ENCODE measurements at regions not wholly inside any gene's neighbourhood (a gene's known extent, or its start where the extent isn't known, plus 50 kb on each side); places are given as distances from the start of the nearest gene placed in this dataset.

DNA sequence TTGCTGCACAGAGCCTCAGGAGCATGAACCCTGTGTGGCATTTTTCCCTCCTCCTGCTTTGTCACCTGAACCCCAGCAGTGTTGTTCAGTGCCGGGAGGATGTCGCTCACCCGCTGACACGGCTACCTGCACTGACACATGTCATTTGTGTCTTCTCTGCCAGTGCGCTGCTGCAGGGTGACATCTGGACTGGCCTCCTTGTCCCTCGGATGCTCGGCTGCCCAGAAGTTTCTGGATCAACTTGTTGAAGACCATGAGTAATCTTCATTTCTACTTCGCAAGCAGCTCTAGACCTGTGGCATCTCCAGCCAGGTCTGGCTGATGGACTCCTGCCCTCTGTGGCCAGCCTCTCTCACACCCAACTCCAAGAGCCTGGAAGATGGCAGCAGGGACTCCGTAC lies 311.1 kb upstream of the C2CD4B start:
- DNase-seq, result no peak

GRCh38 chr15:62477929-62478328 lies 312.8 kb upstream of the C2CD4B start:
- no peak for DNase-seq

- no peak for DNase-seq
Measured at GRCh38 chr15:62482785-62483429, 317.8 kb upstream of the C2CD4B start.

- no peak for DNase-seq
Measured at GRCh38 chr15:62483814-62484213, 318.7 kb upstream of the C2CD4B start.

DNA sequence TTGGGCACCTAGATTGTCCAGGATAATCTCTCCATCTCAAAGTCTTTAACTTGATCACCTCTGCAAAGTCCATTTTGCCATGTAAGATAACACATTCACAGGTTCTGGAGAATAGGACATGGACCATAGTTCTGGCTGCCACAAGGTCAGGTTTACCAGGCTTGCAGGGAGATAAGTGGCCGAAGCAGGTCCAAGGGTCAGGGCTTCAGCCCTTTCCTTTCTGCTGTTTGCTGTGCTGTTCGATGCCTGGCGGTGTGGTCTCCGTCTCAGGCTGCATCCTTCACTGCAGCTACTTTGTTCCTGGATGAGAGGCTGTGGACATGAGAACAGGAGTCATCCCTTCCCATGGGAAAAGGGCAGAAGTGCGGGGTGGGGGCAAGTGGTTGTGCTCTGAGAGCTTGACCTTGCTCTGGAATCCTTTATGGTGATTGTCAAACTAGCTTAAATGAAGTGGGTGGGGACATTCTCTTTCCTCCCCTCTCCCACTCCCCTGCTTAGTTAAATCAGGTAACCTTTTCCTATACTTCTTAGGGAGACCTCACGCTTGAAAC lies 320.2 kb upstream of the C2CD4B start:
- no peak for DNase-seq

DNA sequence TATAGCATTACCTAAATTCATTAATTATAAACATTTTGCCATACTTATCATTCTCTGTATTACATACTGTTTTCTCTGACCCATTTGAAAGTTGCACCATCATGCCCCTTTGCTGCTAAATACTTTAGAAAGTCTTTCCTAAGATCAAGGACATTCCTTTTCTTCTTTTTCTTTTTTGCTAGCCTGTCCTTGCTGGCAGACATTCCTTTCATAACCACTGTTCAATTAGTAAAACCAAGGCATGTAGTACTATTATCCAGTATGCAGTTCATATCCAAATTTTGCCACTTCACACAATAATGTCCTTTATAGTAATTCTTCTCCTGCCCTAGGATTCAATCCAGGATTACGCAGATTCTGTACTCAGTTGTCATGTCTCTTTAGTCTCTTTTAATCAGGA lies 321.0 kb upstream of the C2CD4B start:
- no peak for DNase-seq

GRCh38 chr15:62488387-62488786 lies 323.3 kb upstream of the C2CD4B start:
- no peak for DNase-seq

GRCh38 chr15:62491642-62492041 lies 326.6 kb upstream of the C2CD4B start:
- no peak for DNase-seq

DNA sequence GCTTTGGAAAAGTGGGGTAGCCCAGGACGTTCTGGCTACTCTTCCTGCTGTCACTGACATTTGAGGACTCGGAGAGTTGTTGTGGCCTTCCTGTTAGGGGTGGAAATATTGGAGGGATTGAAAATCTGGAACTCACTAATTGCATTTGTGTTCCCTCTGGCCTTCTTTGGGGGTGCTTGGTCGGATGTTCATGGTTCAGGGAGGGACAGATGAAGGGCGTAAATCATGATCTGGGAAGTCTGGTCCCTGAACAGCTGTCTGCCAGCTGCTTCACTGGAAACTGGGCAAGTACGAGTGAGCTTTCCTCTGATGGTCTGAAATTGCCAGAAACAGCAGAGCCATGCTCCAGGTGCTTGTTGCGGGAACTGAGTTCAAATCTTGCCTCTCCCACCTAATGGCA lies 327.8 kb upstream of the C2CD4B start:
- DNase-seq, result no peak

DNA sequence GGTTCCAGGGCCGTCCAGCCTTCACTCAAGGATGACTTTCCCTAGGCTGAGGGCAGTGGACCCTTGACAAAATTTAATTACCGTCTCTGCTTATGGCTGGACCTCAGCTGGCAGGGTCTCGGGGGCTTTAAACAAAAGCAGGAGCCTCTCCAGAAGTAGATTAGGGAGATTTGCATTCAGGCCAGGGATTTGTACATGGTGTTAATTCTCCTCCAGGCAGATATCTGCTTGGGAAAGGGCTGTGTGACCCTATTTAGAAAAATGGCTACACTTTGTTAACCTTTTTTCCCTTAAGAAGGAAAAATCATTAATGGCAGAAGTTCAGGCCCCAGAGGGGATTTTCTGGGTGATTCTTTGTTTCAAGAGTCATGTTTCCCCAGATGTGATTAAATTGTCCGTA lies 329.1 kb upstream of the C2CD4B start:
- no peak for DNase-seq

DNA sequence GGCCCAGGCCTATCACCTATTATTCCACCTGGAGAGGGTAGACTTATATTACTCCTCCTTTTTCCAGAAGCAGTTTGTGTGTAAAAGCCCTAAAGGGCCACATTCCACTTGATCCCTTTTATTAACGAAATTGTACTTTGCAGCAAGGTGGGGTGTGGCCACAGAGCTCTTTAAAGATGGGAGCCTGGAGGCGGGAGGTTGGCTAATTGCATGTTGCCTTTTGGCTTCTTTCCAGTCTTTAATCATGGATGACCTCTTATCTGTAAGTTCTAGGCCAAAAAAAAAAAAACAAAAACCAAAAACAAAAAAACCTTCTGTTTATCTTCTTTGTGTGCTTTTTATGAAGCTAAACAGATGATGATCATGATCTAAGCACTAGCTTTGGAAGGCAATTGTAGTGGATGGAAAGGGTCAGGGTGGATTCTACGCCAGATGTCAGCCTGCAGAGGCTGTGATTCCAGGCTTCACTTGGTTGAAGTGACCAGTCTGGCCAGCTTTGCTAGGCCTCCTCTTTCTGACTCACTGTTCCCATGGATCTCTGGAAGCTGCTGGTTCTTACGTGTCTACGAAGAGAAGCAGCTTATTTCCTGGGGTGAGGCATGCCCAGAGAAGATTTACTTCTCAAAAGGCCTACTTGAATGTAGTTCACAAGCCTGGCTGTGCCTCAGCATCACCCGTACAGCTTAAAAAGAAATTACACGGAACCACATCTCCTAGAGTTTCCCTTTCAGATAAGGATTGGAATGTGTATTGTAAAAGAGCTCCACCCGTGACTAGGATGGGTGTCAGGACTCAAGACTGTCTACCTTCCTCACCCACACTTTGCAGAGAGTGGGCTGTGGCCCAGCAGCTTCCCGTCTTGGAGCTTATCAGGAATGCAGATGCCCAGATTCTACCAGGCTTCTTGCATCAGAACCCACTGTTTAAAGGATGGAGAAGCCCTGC lies 330.9 kb upstream of the C2CD4B start:
- DNase-seq, result no peak

GRCh38 chr15:62497356-62497755 lies 332.3 kb upstream of the C2CD4B start:
- no peak for DNase-seq

- no peak for DNase-seq
Measured at GRCh38 chr15:62498278-62498677, 333.2 kb upstream of the C2CD4B start.

GRCh38 chr15:62498712-62499111 lies 333.6 kb upstream of the C2CD4B start:
- DNase-seq, result no peak

DNA sequence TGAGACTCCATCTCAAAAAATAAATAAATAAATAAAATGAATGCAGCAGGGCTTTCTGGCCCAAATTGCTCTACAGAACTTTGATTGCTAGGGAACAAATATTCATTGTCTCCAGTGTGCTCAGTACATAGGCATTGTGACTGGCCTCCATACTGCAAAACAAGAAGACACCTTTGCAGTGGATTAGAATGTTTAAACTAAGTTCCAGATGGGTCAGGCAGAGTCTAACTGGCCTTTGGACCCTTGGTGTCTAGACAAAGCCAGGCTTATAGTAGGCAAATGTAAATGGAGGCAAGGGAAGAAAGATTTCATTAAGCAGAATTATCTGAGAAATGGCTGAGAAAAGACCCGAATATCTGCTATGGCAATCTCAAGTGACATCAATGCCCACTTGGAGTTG lies 335.2 kb upstream of the C2CD4B start:
- no peak for DNase-seq

- no peak for DNase-seq
Measured at GRCh38 chr15:62502451-62502850, 337.4 kb upstream of the C2CD4B start.

- DNase-seq, result no peak
Measured at GRCh38 chr15:62503451-62503850, 338.4 kb upstream of the C2CD4B start.

- no peak for DNase-seq
Measured at GRCh38 chr15:62505762-62506161, 340.7 kb upstream of the C2CD4B start.

DNA sequence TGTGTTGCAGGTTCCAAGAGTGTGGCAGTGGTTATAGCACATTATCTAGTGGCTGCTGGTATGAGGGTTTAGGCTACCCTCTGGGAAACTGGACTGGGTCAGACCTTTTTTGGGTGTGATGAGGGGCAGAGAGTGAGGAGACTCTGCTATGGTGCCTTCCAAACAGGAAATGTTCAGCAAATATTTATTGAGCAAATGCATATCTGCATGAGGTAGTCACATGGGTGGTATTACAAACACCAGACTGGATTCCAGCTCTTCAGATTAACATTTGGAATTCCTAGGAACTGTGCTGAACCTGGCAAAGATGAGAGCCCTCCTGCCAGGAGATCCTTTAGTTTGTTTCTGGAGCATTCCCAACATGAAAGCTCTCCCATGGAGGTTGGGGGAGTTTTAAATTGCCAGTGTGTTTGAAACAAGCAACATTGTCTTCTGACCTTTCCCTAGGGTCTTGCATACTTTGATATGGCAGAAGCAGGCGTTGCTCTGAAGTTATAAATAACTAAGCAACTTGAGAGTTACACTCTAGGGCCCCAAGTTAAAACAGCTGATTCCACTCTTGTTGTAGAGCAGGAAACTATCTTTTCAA lies 341.2 kb upstream of the C2CD4B start:
- no peak for DNase-seq

DNA sequence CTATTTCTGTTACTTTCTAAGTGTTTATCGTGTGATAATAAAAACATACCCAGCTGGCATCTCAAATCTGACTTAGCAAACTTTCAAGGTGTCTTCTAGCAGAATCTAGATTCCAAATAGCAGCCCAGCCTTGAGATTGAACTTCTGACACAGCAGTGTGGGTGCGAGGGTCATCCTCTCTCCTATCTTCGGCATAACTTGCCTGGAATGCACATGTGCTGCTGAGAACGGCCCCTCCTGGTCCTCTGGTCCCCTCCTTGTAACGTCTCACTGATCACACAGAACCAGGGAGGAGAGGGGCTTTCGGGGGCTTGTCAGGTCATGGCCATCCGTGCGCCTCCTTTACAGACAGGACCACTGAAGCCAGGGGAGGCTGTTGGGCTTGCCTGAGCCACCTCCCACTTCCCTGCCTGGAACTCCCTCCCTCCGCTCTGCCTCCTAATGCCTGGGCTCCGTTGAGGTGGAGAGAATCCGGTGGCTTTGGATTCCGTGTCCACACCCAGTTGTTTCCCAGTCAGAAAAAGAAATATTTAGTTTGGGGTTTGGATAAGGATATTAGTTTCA lies 344.4 kb upstream of the C2CD4B start:
- no peak for DNase-seq

GRCh38 chr15:62510791-62511190 lies 345.7 kb upstream of the C2CD4B start:
- DNase-seq, result no peak

DNA sequence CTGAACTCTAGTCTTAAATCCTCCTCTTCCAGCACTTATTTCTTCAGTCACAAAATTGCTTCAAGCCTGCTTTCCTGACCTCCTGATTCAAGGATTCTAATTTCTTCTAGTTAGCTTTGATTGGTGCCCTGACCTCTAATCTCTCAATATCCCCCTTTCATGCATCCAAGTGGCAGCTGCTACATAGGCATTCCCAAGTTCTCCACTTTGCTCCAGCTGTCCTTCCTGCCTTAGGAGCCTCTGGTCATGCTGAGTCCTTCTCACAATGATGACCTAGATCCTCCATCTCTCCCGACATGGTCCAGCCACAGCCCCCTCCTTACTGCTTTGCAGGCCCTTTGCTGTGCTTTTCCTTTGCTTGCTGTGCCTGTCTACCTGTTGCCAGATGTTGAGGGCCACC lies 347.8 kb upstream of the C2CD4B start:
- DNase-seq, result no peak

DNA sequence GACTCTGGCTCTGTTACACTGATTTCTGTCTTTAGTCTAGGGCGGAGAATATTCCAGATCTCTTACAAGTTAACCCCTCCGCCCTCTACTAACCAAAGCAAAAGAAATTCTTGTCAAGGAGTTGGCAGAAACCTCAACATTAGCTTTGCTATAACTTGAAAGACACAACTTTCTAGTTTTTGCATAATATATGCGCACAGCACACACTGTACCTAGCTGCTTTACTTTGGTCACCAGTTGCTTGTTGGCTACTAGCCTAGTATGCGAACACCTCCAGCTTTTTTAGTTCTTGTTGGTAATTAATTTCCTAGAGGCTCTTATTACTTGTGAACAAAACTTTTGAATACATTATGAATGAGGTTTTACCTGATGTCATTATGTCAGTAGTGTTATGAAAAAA lies 348.8 kb upstream of the C2CD4B start:
- no peak for DNase-seq
